ENCODE measurements at regions not wholly inside any gene's neighbourhood (a gene's known extent, or its start where the extent isn't known, plus 50 kb on each side); places are given as distances from the start of the nearest gene placed in this dataset.
"Not testable (repeated sequence)": the region's sequence is repeated elsewhere in the genome, so short reads cannot be mapped to it uniquely, and the experiment has no call there.

DNA sequence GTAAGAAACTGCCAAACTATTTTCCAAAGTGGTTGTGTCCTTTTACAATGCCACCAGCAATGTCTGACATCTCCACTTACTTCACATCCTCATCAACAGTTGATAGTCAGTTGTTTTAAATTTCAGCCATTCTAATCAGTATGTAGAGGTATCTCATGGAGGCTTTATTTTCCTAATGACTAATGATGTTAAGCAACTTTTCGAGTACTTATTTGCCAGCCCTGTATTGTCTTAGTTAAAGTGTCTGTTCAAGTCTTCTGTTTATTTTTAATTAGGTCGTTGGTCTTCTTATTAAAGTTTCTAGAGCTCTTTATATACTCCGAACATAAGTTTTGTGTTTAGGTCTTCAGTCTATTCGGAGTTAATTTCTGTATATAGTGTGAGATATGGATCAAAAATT, 54.9 kb upstream of the NBPF12 start:
- DNase-seq, result not testable (repeated sequence)

DNA sequence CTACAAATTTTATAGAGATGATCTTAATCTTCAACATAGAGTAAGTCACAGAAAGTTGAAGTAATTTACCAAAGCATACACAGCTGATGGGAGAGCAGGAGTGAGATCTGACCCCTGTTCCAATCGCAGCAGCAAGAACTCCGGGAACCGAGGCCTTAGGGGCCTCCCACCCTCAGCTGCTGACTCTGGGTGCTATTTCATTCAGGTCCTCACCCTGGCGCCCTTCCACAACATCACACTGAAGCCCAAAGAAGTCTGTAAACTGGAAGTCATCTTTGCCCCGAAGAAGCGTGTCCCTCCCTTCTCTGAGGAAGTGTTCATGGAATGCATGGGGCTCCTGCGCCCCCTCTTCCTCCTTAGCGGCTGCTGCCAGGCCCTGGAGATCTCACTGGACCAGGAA, 57.0 kb upstream of the NBPF12 start:
- DNase-seq, result not testable (repeated sequence)

- not testable (repeated sequence) for DNase-seq
Observed at GRCh38 chr1:146863799-146864319, 74.3 kb upstream of the NBPF12 start.

- not testable (repeated sequence) for DNase-seq
Observed at GRCh38 chr1:146853147-146853546, 85.0 kb upstream of the NBPF12 start.

DNA sequence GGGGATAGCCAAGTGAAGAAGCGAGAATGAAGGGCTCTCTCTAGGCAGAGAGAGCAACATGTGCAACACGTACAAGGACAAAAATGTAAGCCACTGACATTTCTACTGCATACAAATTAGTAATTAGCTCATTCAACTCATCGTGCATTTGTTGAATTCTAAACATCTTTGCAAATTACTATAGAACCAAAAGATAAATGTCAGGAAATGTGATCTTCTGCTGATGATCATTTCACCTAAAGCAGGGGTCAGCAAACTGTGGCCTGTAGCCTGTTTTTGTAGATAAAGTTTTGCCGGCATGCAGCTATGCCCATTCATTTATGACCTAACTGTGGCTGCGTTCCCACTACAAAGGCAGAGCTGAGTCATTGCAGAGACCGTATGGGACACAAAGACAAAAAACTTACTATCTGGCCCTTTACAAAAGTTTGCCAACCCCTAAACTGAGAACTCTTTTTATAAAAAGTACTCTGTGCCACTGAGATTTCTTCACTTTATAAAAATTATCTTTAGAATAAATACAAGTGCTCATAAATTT, 87.7 kb upstream of the NBPF12 start:
- not testable (repeated sequence) for DNase-seq

GRCh38 chr1:146838725-146839124, 99.4 kb upstream of the NBPF12 start:
- not testable (repeated sequence) for DNase-seq

DNA sequence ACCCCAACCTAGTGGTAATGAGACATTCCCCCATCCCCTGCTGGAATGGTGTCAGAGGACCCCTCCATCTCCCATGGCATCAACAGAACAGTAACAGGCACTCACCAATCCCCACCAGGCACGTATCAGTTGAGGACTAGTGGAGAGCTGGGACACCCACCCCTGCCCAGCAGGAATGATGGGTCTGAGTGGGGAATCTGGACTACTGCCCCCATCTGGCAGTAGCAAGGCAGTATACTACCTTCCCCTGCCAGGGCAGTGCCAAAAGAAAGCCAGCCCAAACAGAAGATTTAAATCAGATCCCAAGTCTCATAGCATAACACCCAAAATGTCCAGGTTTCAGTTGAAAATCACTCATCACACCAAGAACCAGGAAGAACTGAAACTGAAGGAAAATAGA, 111.2 kb upstream of the NBPF12 start:
- not testable (repeated sequence) for DNase-seq

GRCh38 chr1:146794236-146794635, 143.9 kb upstream of the NBPF12 start:
- not testable (repeated sequence) for DNase-seq

GRCh38 chr1:146792725-146793124, 145.4 kb upstream of the NBPF12 start:
- DNase-seq, result not testable (repeated sequence)

DNA sequence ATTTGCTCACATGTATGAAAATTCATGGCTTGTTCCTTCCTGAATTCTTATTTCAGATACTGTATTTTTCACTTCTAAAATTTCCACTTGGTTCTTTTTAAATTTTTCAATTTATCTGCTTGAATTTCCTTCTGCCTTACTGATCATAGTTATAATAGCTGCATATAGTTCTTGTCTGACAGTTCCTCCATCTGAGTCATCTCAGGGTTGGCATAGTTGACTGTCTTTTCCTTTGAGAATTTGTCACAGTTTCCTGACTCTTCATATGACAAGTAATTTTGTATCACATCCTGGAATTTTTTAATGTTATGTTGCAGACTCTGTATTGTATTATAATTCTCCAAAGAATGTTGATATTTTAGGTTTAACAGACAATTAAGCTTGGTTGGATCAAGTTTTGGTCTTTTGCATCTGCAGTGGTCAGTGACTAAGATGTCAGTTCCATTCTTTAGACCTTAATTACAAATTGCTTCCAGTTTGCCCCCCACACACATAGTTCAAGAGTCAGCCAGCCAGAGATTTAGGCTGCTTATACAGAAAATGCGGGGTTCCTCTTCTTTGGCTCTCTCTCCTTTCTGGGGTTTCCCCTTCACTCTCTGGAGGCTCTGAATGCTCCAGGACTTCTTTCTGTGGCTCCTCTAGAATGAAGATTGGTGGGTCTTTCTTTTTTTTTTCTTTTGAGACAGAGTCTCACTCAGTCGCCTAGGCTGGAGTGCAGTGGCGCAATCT, 153.7 kb upstream of the NBPF12 start:
- DNase-seq, result not testable (repeated sequence)

- not testable (repeated sequence) for DNase-seq
Observed at GRCh38 chr1:146781235-146781634, 156.9 kb upstream of the NBPF12 start.

GRCh38 chr1:146777826-146778602, 160.1 kb upstream of the NBPF12 start:
- DNase-seq, result not testable (repeated sequence)

DNA sequence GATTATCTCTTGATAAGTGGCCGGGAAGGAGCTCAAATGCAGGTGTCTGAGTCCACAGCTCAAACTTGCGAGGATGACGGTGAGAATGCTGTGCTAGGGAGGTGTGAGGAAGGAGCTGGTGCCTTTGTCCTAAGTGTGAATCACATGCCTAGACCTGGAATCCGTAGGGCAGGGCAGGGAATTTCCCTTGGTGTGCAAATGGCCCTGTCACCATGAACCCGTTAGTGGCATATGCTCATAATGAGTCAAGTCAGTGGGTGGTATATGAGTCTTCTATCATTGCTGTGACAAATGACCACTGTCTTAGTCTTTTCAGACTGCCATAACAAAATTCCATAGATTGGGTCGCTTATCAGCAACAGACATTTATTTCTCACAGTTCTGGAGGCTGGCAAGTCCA, 163.1 kb upstream of the NBPF12 start:
- DNase-seq, result not testable (repeated sequence)

- not testable (repeated sequence) for DNase-seq
Observed at GRCh38 chr1:146774271-146774670, 163.9 kb upstream of the NBPF12 start.

- not testable (repeated sequence) for DNase-seq
Observed at GRCh38 chr1:146771409-146771808, 166.7 kb upstream of the NBPF12 start.

DNA sequence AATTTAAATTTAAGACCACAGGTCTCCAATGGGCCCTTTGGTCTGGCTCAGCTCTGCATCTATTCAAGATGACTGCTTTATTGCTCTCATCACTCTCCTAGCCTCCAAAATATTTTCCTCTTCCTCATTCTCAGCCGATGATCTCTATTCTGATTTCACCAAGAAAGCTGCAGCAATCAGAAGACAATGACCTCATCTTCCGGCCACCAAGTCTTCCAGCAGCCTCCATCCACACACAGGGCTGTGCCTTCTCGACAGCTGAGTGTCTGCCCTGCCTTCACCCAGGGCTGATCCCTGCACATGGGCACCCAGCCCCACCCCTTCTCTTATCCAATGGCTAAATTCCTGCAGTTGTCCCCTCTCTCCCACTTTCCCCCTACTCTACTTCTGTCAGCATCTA, 167.1 kb upstream of the NBPF12 start:
- not testable (repeated sequence) for DNase-seq

DNA sequence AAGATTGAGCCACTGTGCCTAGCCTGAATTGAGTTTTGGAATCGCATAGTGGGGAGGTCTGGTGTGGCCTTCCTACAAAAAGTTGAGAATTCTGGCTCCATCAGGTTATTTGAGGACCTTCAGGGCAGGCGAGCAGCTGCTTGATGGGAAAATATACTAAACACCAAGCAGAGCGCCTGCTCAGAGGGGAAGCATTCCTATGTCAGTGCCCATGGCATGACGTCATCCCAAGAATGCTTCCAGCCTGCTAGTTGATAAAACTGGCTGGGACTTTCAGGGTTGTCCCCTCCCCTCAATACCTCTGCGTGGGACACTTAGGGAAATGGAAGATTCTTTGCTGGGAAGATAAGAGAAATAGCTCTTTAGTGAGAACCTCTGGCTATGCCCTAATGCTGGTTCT, 174.9 kb upstream of the NBPF12 start:
- DNase-seq, result not testable (repeated sequence)

DNA sequence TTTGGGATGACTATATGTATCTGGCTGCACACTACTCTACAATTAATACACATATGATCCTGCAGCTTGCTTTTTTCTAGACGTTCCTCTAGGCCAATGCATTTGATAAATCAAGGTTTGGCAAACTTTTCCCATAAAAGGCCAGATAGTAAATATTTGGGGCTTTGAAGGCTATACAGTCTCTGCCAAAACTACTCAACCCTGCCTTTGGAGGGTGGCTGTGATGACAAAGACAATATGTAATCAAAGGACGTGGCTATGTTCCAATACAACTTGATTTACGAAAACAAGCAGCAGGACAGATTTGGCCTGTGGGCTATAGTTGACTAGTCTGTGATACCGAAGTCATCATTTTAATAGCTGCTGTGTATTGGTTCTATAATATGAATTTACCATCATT, 181.3 kb upstream of the NBPF12 start:
- not testable (repeated sequence) for DNase-seq

DNA sequence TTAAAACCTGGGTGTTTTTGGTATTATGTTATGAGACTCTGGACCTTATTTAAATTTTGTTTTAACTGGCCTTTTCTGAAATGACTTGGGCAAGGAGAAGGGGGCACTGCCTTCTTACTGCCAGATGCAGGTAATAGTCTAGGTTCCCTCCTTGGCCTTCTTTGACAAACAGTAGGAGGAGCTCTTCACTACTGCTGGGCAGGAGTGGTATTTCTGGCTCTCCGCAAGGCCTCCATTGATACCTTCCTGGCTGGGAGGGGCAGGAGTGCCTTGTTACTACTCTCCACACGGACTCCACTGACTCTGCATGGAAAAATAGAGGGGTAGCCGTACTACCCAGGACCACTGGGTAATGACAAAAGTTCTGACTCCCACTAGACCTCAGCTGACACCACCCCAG, 189.4 kb upstream of the NBPF12 start:
- not testable (repeated sequence) for DNase-seq

DNA sequence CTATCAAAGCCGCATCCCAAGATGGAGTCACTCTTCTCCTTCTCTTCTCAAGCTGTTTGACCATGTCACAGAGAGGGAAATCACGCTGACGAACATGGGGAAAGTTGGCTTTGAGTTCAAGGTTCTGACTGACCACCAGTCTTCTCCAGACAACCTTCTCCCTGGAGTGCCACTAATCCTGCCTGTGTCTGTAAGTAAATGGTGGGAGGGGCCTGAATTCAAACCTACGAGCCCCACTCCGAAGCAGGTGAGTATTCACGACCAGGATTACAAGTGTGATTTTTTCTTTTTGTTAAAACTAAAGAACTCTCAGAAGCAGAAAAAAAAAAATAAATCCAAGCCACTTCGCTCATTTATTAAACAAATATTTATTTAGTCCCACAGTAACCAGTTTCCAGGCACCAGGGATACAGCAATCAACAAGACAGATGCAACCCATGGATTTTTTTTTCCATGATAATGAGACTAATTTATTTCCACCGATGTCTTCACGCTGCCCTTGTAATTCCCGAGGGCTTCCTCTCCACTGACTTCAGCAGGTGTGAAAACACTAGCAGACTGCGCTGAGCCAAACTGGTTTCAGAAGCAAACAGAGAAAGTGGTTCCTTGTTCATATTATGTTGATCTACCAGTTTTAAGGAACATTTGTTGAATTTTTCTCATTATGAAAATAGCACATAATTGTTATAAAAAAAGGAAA, 206.0 kb upstream of the NBPF12 start:
- DNase-seq, result not testable (repeated sequence)

DNA sequence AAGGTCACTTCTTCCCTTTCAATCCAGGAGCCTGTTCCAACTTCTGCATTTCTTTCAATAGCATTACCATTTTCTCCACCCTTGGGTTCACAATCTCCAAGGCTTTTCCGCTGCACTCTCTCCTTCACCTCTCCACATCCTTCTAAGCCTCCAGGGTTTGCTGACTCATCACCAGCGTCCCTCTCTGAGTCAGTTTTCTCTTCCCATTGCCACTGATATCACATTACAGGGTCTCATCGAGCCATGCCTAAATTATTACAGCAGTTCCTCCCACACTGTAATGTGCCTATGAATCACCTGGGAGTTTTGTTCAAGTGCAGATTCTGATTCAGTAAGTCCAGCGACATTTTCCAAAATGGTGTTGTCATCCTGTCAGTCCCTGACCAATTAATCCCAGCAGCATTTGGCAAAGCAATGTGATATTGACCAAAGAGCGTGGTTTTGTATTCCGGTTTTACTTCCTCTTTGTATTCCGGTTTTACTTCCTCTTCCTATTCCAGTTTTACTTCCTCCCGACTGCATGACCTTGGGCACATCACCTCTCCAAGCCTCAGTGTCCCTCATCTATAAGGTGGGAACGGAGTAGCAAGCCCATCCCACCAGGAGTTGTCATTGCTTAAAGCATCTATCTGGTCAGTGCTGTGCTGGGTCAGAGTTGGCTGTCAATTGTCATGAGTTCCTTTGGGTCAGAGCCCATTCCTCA, 208.3 kb upstream of the NBPF12 start:
- not testable (repeated sequence) for DNase-seq

- DNase-seq, result not testable (repeated sequence)
Observed at GRCh38 chr1:146715054-146715453, 223.1 kb upstream of the NBPF12 start.

All from CD4-positive, alpha-beta T cell treated with Interleukin-21 for 1 hour (primary cell).